C4-2B (cell line): ENCODE measurements at regions not wholly inside any gene's neighbourhood (a gene's known extent, or its start where the extent isn't known, plus 50 kb on each side); places are given as distances from the start of the nearest gene placed in this dataset.
"Not testable (repeated sequence)": the region's sequence is repeated elsewhere in the genome, so short reads cannot be mapped to it uniquely, and the experiment has no call there.

Experiments used
- H3K27ac ChIP-seq: fragments of 450-650 bp; 2 replicates; pipeline ENCODE4 v1.5.1; 2017
- CTCF ChIP-seq: fragments of 450-650 bp; conservative IDR thresholded peaks from 2 replicates; pipeline ENCODE4 v1.5.1; 2017; ENCODE audit warnings: mild to moderate bottlenecking
- ZFX ChIP-seq: fragments of 450-650 bp; IDR thresholded peaks from 2 replicates; pipeline ENCODE4 v1.6.1; 2017

- TF ChIP-seq CTCF (no peak), ZFX (no peak)
- H3K27ac ChIP-seq: no peak overlapping the region
Measured at GRCh38 chr11:38356255-38356654, 1758.2 kb upstream of the RAG2 start.

GRCh38 chr11:38345286-38345685 lies 1747.2 kb upstream of the RAG2 start:
- no peak for TF ChIP-seq CTCF
- TF ChIP-seq ZFX: no peak
- H3K27ac ChIP-seq: no peak overlapping the region

GRCh38 chr11:38341612-38342011 lies 1743.6 kb upstream of the RAG2 start:
- H3K27ac ChIP-seq: not testable (repeated sequence)

- no peak for TF ChIP-seq ZFX
- no peak for TF ChIP-seq CTCF
- H3K27ac ChIP-seq: no peak overlapping the region
Measured at GRCh38 chr11:38339835-38340440, 1741.9 kb upstream of the RAG2 start.

- not testable (repeated sequence) for H3K27ac ChIP-seq
Measured at GRCh38 chr11:38338022-38338421, 1740.0 kb upstream of the RAG2 start.

GRCh38 chr11:38332046-38332445 lies 1734.0 kb upstream of the RAG2 start:
- TF ChIP-seq ZFX: no peak
- TF ChIP-seq CTCF: no peak
- no peak overlapping the region for H3K27ac ChIP-seq

GRCh38 chr11:38330578-38330977 lies 1732.5 kb upstream of the RAG2 start:
- H3K27ac ChIP-seq: no peak overlapping the region

GRCh38 chr11:38323961-38324761 lies 1726.1 kb upstream of the RAG2 start:
- TF ChIP-seq CTCF (no peak), ZFX (no peak)
- no peak overlapping the region for H3K27ac ChIP-seq

More at GRCh38 chr11:38330578-38330977, 1732.5 kb upstream of the RAG2 start:
- TF ChIP-seq CTCF: no peak
- no peak for TF ChIP-seq ZFX
